ENCODE measurements at regions not wholly inside any gene's neighbourhood (a gene's known extent, or its start where the extent isn't known, plus 50 kb on each side); places are given as distances from the start of the nearest gene placed in this dataset.

DNA sequence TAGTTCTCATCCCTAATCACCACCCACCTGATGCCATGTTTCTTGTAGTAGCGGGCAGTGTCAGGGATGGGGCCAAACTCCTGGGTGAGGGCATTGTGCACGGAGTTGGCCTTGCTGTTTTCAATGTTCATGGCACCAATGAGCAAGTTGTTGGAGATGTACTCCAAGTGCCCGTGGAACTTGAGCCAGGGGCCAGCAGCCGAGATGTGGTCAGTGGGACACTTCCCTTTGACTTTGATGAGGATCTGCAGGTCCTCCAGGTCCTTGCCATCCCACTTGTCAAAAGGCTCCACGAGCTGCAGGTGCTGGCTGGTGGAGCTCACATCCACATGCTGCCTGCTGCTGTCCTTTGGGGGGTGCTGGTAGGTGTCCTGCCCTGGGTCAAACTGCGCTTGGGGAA is 162.2 kb upstream of the SV2C start:
- TF ChIP-seq CTCF (tag by site-specific recombination; IDR thresholded peaks at IDR 0.05) (no peak), ZNF239 (tag by site-specific recombination; IDR thresholded peaks at IDR 0.05) (no peak), BCL11B (tag by site-specific recombination; IDR thresholded peaks at IDR 0.05; ENCODE audit: low read depth) (no peak), ZFP69B (tag by site-specific recombination; IDR thresholded peaks at IDR 0.05) (no peak), SCRT1 (tag by site-specific recombination; IDR thresholded peaks at IDR 0.05; ENCODE audit: borderline replicate concordance) (no peak), ZIC2 (tag by site-specific recombination; IDR thresholded peaks at IDR 0.05) (no peak)
